H1 (cell line): ENCODE measurements at regions not wholly inside any gene's neighbourhood (a gene's known extent, or its start where the extent isn't known, plus 50 kb on each side); places are given as distances from the start of the nearest gene placed in this dataset.

ENCODE experiments used
- CTCF ChIA-PET: fragments of 300-600 bp; sonication (Branson Sonifier 250); formaldehyde crosslinking; loops from one replicate; lab custom pipeline; 2021; ENCODE audit not compliant: partially characterized antibody; lab: Charles Lee
- POLR2A ChIA-PET: fragments of 300-600 bp; sonication (Branson Sonifier 250); formaldehyde crosslinking; loops from one replicate; lab custom pipeline; 2021; ENCODE audit warnings: inconsistent platforms; ENCODE audit not compliant: partially characterized antibody; lab: Charles Lee
- DNase-seq, 2 experiments: peaks; one replicate each; pipeline versions ENCODE4 v3.0.0 to v3.0.0-alpha.2; 2010 to 2022; ENCODE audit warnings: low spot score in 2 of 2, low read depth in 1 of 2, mixed read lengths in 1 of 2
- FAIRE-seq: peaks from 2 replicates; lab custom pipeline; 2011; peaks lifted over from hg19 to GRCh38; lab: Jason Lieb, UNC
- H2AFZ ChIP-seq: 2 replicates; pipeline ENCODE4 v1.8.1; 2012; ENCODE audit warnings: low read length, inconsistent platforms
- H2AK5ac ChIP-seq: 2 replicates; pipeline ENCODE4 v1.6.1; 2013; ENCODE audit warnings: low read depth, low read length
- H2BK120ac ChIP-seq: replicated peaks from 2 replicates; pipeline ENCODE3; 2013; ENCODE audit warnings: low read depth, low read length, inconsistent platforms
- H2BK12ac ChIP-seq: 2 replicates; pipeline ENCODE4 v1.6.1; 2013; ENCODE audit warnings: low read depth, low read length
- H2BK15ac ChIP-seq: 2 replicates; pipeline ENCODE4 v1.6.1; 2013; ENCODE audit warnings: low read length
- H2BK20ac ChIP-seq: 2 replicates; pipeline ENCODE4 v1.6.1; 2013; ENCODE audit warnings: low read length
- H2BK5ac ChIP-seq: 2 replicates; pipeline ENCODE4 v1.6.1; 2013; ENCODE audit warnings: low read depth, low read length
- H3K14ac ChIP-seq: 2 replicates; pipeline ENCODE4 v1.6.1; 2013; ENCODE audit warnings: inconsistent platforms; ENCODE audit not compliant: insufficient read length
- H3K18ac ChIP-seq: 2 replicates; pipeline ENCODE4 v1.6.1; 2013; ENCODE audit warnings: low read length; ENCODE audit errors: extremely low read depth
- H3K23ac ChIP-seq: 2 replicates; pipeline ENCODE4 v1.6.1; 2013; ENCODE audit warnings: inconsistent platforms; ENCODE audit not compliant: insufficient read length
- H3K23me2 ChIP-seq: 2 replicates; pipeline ENCODE4 v1.6.1; 2013; ENCODE audit warnings: low read depth, low read length
- H3K27ac ChIP-seq: 2 replicates; pipeline ENCODE4 v1.6.1; 2011; ENCODE audit warnings: low read depth, low read length, inconsistent platforms
- H3K27me3 ChIP-seq, 4 experiments: replicated peaks in 1 of 4; 1 replicate in 1 of 4; 2 replicates in 3 of 4; pipeline versions ENCODE4 v1.6.1 to v1.8.1; 2011 to 2013; ENCODE audit warnings: low read length in 3 of 4, mild to moderate bottlenecking in 3 of 4, inconsistent platforms in 2 of 4, mixed read lengths in 2 of 4, moderate library complexity in 1 of 4; ENCODE audit not compliant: control insufficient read depth in 3 of 4, insufficient read depth in 3 of 4; ENCODE audit errors: extremely low read depth in 1 of 4
- H3K36me3 ChIP-seq, 4 experiments: 2 replicates each; pipeline versions ENCODE4 v1.6.1 to v1.8.1; 2011 to 2013; ENCODE audit warnings: mild to moderate bottlenecking in 4 of 4, low read length in 3 of 4, moderate library complexity in 2 of 4, control low read depth in 1 of 4, inconsistent platforms in 1 of 4; ENCODE audit not compliant: insufficient read depth in 4 of 4, control insufficient read depth in 2 of 4
- H3K4ac ChIP-seq: replicated peaks from 2 replicates; pipeline ENCODE3; 2013; ENCODE audit warnings: low read length, low read depth, mixed read lengths, inconsistent platforms; ENCODE audit not compliant: insufficient read length
- H3K4me1 ChIP-seq, 4 experiments: replicated peaks in 1 of 4; 1 replicate in 1 of 4; 2 replicates in 3 of 4; pipeline versions ENCODE4 v1.6.1 to v1.8.1; 2011 to 2013; ENCODE audit warnings: low read length in 3 of 4, inconsistent platforms in 2 of 4, mixed read lengths in 1 of 4; ENCODE audit not compliant: insufficient read depth in 4 of 4, control insufficient read depth in 3 of 4
- H3K4me2 ChIP-seq, 2 experiments: 2 replicates each; pipeline versions ENCODE4 v1.6.1 to v1.8.1; 2011 to 2013; ENCODE audit warnings: low read depth in 2 of 2, low read length in 2 of 2, control low read depth in 1 of 2, inconsistent platforms in 1 of 2, mild to moderate bottlenecking in 1 of 2; ENCODE audit not compliant: insufficient read depth in 1 of 2
- H3K4me3 ChIP-seq, 4 experiments: fragments of 200-600, 300-600 bp in 1 of 4; sonication (generic), shearing (Covaris generic), sonication (Bioruptor Twin) in 1 of 4; 2 replicates each; pipeline versions ENCODE4 v1.5.1 to v1.8.1; 2011 to 2016; ENCODE audit warnings: low read length in 4 of 4, low read depth in 3 of 4, control low read depth in 2 of 4, inconsistent platforms in 2 of 4, mild to moderate bottlenecking in 2 of 4, mixed read lengths in 1 of 4, moderate library complexity in 1 of 4; ENCODE audit not compliant: insufficient read depth in 2 of 4; ENCODE audit errors: extremely low read depth in 1 of 4
- H3K56ac ChIP-seq: replicated peaks from 2 replicates; pipeline ENCODE3; 2013; ENCODE audit warnings: low read depth, mild to moderate bottlenecking, mixed read lengths, low read length, inconsistent platforms; ENCODE audit not compliant: insufficient read length
- H3K79me1 ChIP-seq: 2 replicates; pipeline ENCODE4 v1.6.1; 2013; ENCODE audit warnings: low read depth, low read length, control low read depth
- H3K79me2 ChIP-seq, 2 experiments: 2 replicates each; pipeline versions ENCODE4 v1.6.1 to v1.8.1; 2012 to 2013; ENCODE audit warnings: low read length in 2 of 2, mild to moderate bottlenecking in 2 of 2, inconsistent platforms in 1 of 2; ENCODE audit not compliant: insufficient read depth in 2 of 2, control insufficient read depth in 1 of 2
- H3K9ac ChIP-seq, 4 experiments: replicated peaks in 1 of 4; 1 replicate in 1 of 4; 2 replicates in 3 of 4; pipeline versions ENCODE4 v1.6.1 to v1.8.1; 2011 to 2013; ENCODE audit warnings: low read depth in 3 of 4, low read length in 3 of 4, control low read depth in 2 of 4, mild to moderate bottlenecking in 2 of 4, moderate library complexity in 2 of 4, inconsistent platforms in 1 of 4; ENCODE audit errors: extremely low read depth in 1 of 4
- H3K9me3 ChIP-seq, 2 experiments: 2 replicates each; pipeline versions ENCODE4 v1.6.1 to v1.8.1; 2012 to 2013; ENCODE audit warnings: mild to moderate bottlenecking in 2 of 2, moderate library complexity in 2 of 2, control low read depth in 1 of 2, inconsistent platforms in 1 of 2, low read depth in 1 of 2, low read length in 1 of 2, mixed read lengths in 1 of 2; ENCODE audit not compliant: insufficient read depth in 2 of 2
- H4K20me1 ChIP-seq, 2 experiments: replicated peaks in 1 of 2; 2 replicates each; pipeline versions ENCODE3 to v1.8.1; 2011 to 2013; ENCODE audit warnings: inconsistent platforms in 2 of 2, low read length in 2 of 2, mild to moderate bottlenecking in 1 of 2; ENCODE audit not compliant: insufficient read depth in 2 of 2, control insufficient read depth in 1 of 2
- H4K5ac ChIP-seq: 2 replicates; pipeline ENCODE4 v1.6.1; 2013; ENCODE audit warnings: low read length, low read depth, mixed read lengths, inconsistent platforms; ENCODE audit not compliant: insufficient read length
- H4K8ac ChIP-seq: 2 replicates; pipeline ENCODE4 v1.8.0; 2013; ENCODE audit warnings: mild to moderate bottlenecking, moderate library complexity, low read length, inconsistent platforms; ENCODE audit not compliant: insufficient read depth; ENCODE audit errors: extremely low read depth
- H4K91ac ChIP-seq: replicated peaks from 2 replicates; pipeline ENCODE3; 2013; ENCODE audit warnings: low read length, mixed read lengths, inconsistent platforms; ENCODE audit not compliant: insufficient read length
- ASH2L ChIP-seq: fragments of 200-600, 300-600 bp; sonication (generic); IDR thresholded peaks from one replicate; pipeline ENCODE4 v1.7.1; 2017; ENCODE audit warnings: low read length
- BACH1 ChIP-seq: IDR thresholded peaks from 2 replicates; pipeline ENCODE4 v1.6.1; 2012; ENCODE audit warnings: low read length, improper control_type of control experiment
- HDAC2 ChIP-seq, 2 experiments: fragments of 300-600 bp in 1 of 2; sonication (generic) in 1 of 2; IDR thresholded peaks; 2 replicates each; pipeline ENCODE4 v1.6.1; 2011 to 2012; ENCODE audit warnings: low read depth in 2 of 2, low read length in 2 of 2, mild to moderate bottlenecking in 2 of 2, moderate library complexity in 2 of 2, borderline replicate concordance in 1 of 2, inconsistent platforms in 1 of 2
- JUND ChIP-seq: IDR thresholded peaks from 2 replicates; pipeline ENCODE4 v1.6.1; 2011; ENCODE audit warnings: mild to moderate bottlenecking, improper control_type of control experiment, low read length
- KDM4A ChIP-seq: IDR thresholded peaks from one replicate; pipeline ENCODE4 v1.7.1; 2012; ENCODE audit warnings: low read depth, mild to moderate bottlenecking, moderate library complexity, low read length, inconsistent platforms; ENCODE audit not compliant: severe bottlenecking
- POU5F1 ChIP-seq: IDR thresholded peaks from 2 replicates; pipeline ENCODE4 v1.6.1; 2011; ENCODE audit warnings: low read depth, mild to moderate bottlenecking, low read length, moderate library complexity
- RAD21 ChIP-seq, 2 experiments: IDR thresholded peaks in 1 of 2; conservative IDR thresholded peaks in 1 of 2; 2 replicates each; pipeline ENCODE4 v1.6.1; 2011; ENCODE audit warnings: low read depth in 2 of 2, low read length in 2 of 2, improper control_type of control experiment in 1 of 2, inconsistent platforms in 1 of 2, mild to moderate bottlenecking in 1 of 2, moderate library complexity in 1 of 2
- SRF ChIP-seq: IDR thresholded peaks from 2 replicates; pipeline ENCODE4 v1.6.1; 2011; ENCODE audit warnings: mild to moderate bottlenecking, low read depth, low read length, moderate library complexity
- WGBS, 2 experiments: shearing (Covaris generic) in 1 of 2; methylation state at CpG; one replicate each; pipeline versions ENCODE4 v1.1.6 to v1.1.7; 2013 to 2015; ENCODE audit warnings: low lambda C conversion rate in 2 of 2, mixed read lengths in 2 of 2, inconsistent platforms in 1 of 2, low coverage in 1 of 2, missing lambda C conversion rate in 1 of 2; ENCODE audit not compliant: insufficient replicate concordance in 2 of 2, insufficient coverage in 1 of 2, insufficient read length in 1 of 2; ENCODE audit errors: extremely low coverage in 1 of 2, missing lambda C conversion rate in 1 of 2; 5-methylcytosine and 5-hydroxymethylcytosine counted together
- TF ChIP-seq, protein P1 (sequence below): IDR thresholded peaks from 2 replicates; pipeline ENCODE4 v1.6.1; 2012; ENCODE audit warnings: low read length, inconsistent platforms

- ChIA-PET CTCF (interaction anchor here (0.8 to 1.7 kb wide), 4 partner anchors 11 to 52 kb away, joined by 3 to 5 read pairs (median 3); no protein-coding TSS in a partner anchor), POLR2A (no interaction called here)
- Histone ChIP-seq H4K91ac (no peak overlapping the region), H3K18ac (no peak overlapping the region), H4K5ac (no peak overlapping the region), H3K4me3 (no peak overlapping the region), H3K14ac (no peak overlapping the region), H3K27me3 (no peaks in the 10 kb centered on the region), H2BK15ac (no peak overlapping the region), H3K4ac (no peak overlapping the region), H3K79me1 (no peaks in the 10 kb centered on the region), H3K56ac (no peak overlapping the region), H3K23me2 (0 out of 2 replicates have a peak, but pooled peaks cover 2% of the 10 kb centered on the region), H4K8ac (no peak overlapping the region), H2BK120ac (no peak overlapping the region), H3K27ac (no peak overlapping the region), H2AFZ (no peak overlapping the region), H3K4me2 (no peak overlapping the region), H3K4me1 (peaks cover 0 to 2% (median 0%) of the 10 kb centered on the region in 4 experiments; a peak in 2 of 7 replicates), H3K9me3 (no peaks in the 10 kb centered on the region), H2BK12ac (no peak overlapping the region), H2BK5ac (no peak overlapping the region), H2BK20ac (no peak overlapping the region), H3K36me3 (no peaks in the 10 kb centered on the region), H3K9ac (no peak overlapping the region), H3K23ac (no peak overlapping the region), H3K79me2 (no peaks in the 10 kb centered on the region), H2AK5ac (no peak overlapping the region), H4K20me1 (no peaks in the 10 kb centered on the region)
- no peak for DNase-seq
- TF ChIP-seq, protein P1, sequence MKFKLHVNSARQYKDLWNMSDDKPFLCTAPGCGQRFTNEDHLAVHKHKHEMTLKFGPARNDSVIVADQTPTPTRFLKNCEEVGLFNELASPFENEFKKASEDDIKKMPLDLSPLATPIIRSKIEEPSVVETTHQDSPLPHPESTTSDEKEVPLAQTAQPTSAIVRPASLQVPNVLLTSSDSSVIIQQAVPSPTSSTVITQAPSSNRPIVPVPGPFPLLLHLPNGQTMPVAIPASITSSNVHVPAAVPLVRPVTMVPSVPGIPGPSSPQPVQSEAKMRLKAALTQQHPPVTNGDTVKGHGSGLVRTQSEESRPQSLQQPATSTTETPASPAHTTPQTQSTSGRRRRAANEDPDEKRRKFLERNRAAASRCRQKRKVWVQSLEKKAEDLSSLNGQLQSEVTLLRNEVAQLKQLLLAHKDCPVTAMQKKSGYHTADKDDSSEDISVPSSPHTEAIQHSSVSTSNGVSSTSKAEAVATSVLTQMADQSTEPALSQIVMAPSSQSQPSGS = no peak
- TF ChIP-seq SRF (no peak), JUND (no peak), KDM4A (no peak), HDAC2 (IDR thresholded peaks at IDR 0.05; ENCODE audit: borderline replicate concordance in 1 of 2, low read depth in 2 of 2, low read length in 2 of 2) (no peak), ASH2L (no peak), BACH1 (no peak), POU5F1 (no peak), RAD21 (IDR thresholded peaks at IDR 0.05 in 1 of 2, conservative IDR thresholded peaks at IDR 0.05 in 1 of 2; ENCODE audit: low read depth in 2 of 2, low read length in 2 of 2) (no peak)
- WGBS, 2 experiments = 91% methylated on average over 4 of the region's 4 CpGs; no CpG with 5 or more reads in 1 of the 2 experiments
- FAIRE-seq = no peak
Measured at GRCh38 chr1:29889776-29890175, 653.5 kb downstream of the PTPRU start.
